ENCODE measurements at regions not wholly inside any gene's neighbourhood (a gene's known extent, or its start where the extent isn't known, plus 50 kb on each side); places are given as distances from the start of the nearest gene placed in this dataset.

DNA sequence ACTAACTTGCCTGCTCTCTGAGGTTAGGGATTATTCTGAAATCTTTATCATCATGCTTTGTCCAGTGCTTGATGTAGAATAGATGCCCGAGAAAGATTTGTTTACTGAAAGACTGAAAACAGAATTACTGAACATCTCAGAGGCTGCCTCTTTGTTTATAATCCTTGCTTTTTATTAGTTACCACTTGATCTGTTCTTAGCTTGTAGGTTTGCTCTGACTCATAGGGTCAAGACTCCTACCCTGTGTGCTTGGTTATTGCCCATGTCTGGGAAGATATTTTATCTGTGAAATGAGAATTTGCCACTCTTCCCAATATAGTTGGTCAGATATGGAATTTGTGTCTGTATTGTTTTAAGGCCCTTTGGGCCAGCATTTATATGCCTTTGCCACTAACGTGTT, 675.3 kb downstream of the DIAPH3 start:
- no peak for TF ChIP-seq GATA2 (IDR thresholded peaks at IDR 0.05; ENCODE audit: low read depth, low read length)
- no peak for TF ChIP-seq GATA3 (IDR thresholded peaks at IDR 0.05; ENCODE audit: low read depth, low read length)

All from SH-SY5Y (cell line).